OCI-LY1 (cell line): ENCODE measurements at regions not wholly inside any gene's neighbourhood (a gene's known extent, or its start where the extent isn't known, plus 50 kb on each side); places are given as distances from the start of the nearest gene placed in this dataset.

Experiments
- H2AFZ ChIP-seq: fragments of 200-600 bp; sonication (generic), shearing (Covaris generic); 2 replicates; pipeline ENCODE4 v1.6.0; 2014; ENCODE audit warnings: antibody characterized with exemption, mild to moderate bottlenecking, low read length
- H3F3A ChIP-seq: fragments of 200-600 bp; sonication (generic), shearing (Covaris generic); 2 replicates; pipeline ENCODE4 v1.6.0; 2014; ENCODE audit warnings: mild to moderate bottlenecking, antibody characterized with exemption, low read length, moderate library complexity; ENCODE audit not compliant: insufficient read depth
- H3K27ac ChIP-seq: fragments of 200-600 bp; sonication (generic); 2 replicates; pipeline ENCODE4 v1.5.1; 2014; ENCODE audit warnings: low read length, mixed run types, mild to moderate bottlenecking, low read depth; ENCODE audit not compliant: poor library complexity, severe bottlenecking
- H3K27me3 ChIP-seq: fragments of 200-600 bp; sonication (generic); 2 replicates; pipeline ENCODE4 v1.6.0; 2014; ENCODE audit warnings: antibody characterized with exemption, mild to moderate bottlenecking, low read length, moderate library complexity; ENCODE audit not compliant: insufficient read depth
- H3K36me3 ChIP-seq: fragments of 200-600 bp; sonication (generic); 2 replicates; pipeline ENCODE4 v1.6.1; 2014; ENCODE audit warnings: mild to moderate bottlenecking, antibody characterized with exemption, low read length, moderate library complexity, mixed read lengths; ENCODE audit not compliant: insufficient read depth
- H3K4me1 ChIP-seq: fragments of 200-600 bp; sonication (generic); 2 replicates; pipeline ENCODE4 v1.5.1; 2014; ENCODE audit warnings: mild to moderate bottlenecking, low read length, moderate library complexity; ENCODE audit not compliant: insufficient read depth, severe bottlenecking
- H3K4me2 ChIP-seq: fragments of 200-600 bp; sonication (generic), shearing (Covaris generic); 2 replicates; pipeline ENCODE4 v1.6.1; 2014; ENCODE audit warnings: low read length
- H3K4me3 ChIP-seq: fragments of 200-600 bp; sonication (generic); 2 replicates; pipeline ENCODE4 v1.5.1; 2014; ENCODE audit warnings: low read length, low read depth, mild to moderate bottlenecking, mixed read lengths; ENCODE audit not compliant: poor library complexity, severe bottlenecking
- H3K79me2 ChIP-seq: fragments of 200-600 bp; shearing (Covaris generic); 2 replicates; pipeline ENCODE4 v1.6.1; 2016; ENCODE audit warnings: mixed run types, low read length, mixed read lengths; ENCODE audit not compliant: insufficient read depth
- H3K9ac ChIP-seq: fragments of 200-600 bp; sonication (generic), shearing (Covaris generic); 2 replicates; pipeline ENCODE4 v1.6.1; 2014; ENCODE audit warnings: mild to moderate bottlenecking, low read length, mixed read lengths
- H3K9me2 ChIP-seq: fragments of 200-600 bp; sonication (generic), shearing (Covaris generic); 2 replicates; pipeline ENCODE4 v1.6.1; 2014; ENCODE audit warnings: low read depth, mild to moderate bottlenecking, low read length, mixed read lengths
- H3K9me3 ChIP-seq: fragments of 200-600 bp; shearing (Covaris generic); 2 replicates; pipeline ENCODE4 v1.6.1; 2014; ENCODE audit warnings: low read length, mixed read lengths
- H4K20me1 ChIP-seq: fragments of 200-600 bp; sonication (generic), shearing (Covaris generic); 2 replicates; pipeline ENCODE4 v1.6.0; 2016; ENCODE audit warnings: mild to moderate bottlenecking, low read length; ENCODE audit not compliant: insufficient read depth
- EZH2 ChIP-seq: fragments of 200-600 bp; sonication (generic), shearing (Covaris generic); IDR thresholded peaks from 2 replicates; pipeline ENCODE4 v1.8.0; 2017; ENCODE audit warnings: borderline replicate concordance, mixed run types, mild to moderate bottlenecking, antibody characterized with exemption, low read length, moderate library complexity, mixed read lengths
- TF ChIP-seq, protein P1 (sequence below): fragments of 200-600 bp; sonication (generic), shearing (Covaris generic); IDR thresholded peaks from 2 replicates; pipeline ENCODE4 v1.5.1; 2017; ENCODE audit warnings: mild to moderate bottlenecking, antibody characterized with exemption, low read length, moderate library complexity, mixed read lengths

DNA sequence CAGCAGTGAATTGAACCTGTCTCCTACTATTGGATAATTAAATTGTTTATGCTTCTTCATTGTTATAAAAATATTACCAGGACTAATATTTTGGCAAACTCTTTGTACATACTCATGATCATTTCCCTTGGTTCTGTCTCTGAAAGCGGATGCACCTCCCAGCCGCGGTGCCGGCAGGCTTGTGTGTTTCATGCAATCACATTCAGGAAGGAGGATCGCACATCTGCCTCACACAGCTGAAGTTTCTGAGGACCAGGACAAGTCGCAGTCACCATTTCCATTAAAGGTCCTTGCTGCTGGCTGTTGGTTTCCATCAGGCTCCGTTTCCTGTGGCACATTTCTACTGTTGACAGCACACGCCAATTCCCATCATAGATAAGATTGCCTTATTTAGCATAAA is 117.8 kb upstream of the SHH start:
- no peaks in the 10 kb centered on the region for H3K36me3 ChIP-seq
- H3K9me3 ChIP-seq = no peaks in the 10 kb centered on the region
- no peak overlapping the region for H3K4me2 ChIP-seq
- H4K20me1 ChIP-seq = no peaks in the 10 kb centered on the region
- no peaks in the 10 kb centered on the region for H3K4me1 ChIP-seq
- no peak overlapping the region for H3K4me3 ChIP-seq
- H3K27ac ChIP-seq = no peak overlapping the region
- TF ChIP-seq, protein P1, sequence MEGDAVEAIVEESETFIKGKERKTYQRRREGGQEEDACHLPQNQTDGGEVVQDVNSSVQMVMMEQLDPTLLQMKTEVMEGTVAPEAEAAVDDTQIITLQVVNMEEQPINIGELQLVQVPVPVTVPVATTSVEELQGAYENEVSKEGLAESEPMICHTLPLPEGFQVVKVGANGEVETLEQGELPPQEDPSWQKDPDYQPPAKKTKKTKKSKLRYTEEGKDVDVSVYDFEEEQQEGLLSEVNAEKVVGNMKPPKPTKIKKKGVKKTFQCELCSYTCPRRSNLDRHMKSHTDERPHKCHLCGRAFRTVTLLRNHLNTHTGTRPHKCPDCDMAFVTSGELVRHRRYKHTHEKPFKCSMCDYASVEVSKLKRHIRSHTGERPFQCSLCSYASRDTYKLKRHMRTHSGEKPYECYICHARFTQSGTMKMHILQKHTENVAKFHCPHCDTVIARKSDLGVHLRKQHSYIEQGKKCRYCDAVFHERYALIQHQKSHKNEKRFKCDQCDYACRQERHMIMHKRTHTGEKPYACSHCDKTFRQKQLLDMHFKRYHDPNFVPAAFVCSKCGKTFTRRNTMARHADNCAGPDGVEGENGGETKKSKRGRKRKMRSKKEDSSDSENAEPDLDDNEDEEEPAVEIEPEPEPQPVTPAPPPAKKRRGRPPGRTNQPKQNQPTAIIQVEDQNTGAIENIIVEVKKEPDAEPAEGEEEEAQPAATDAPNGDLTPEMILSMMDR = no peak
- no peak for TF ChIP-seq EZH2
- H3K9me2 ChIP-seq = no peaks in the 10 kb centered on the region
- H3K27me3 ChIP-seq = no peaks in the 10 kb centered on the region; the same call in 1 of the 2 replicates
- no peaks in the 10 kb centered on the region for H3K79me2 ChIP-seq
- no peak overlapping the region for H3K9ac ChIP-seq
- no peaks in the 10 kb centered on the region for H3F3A ChIP-seq
- H2AFZ ChIP-seq = no peak overlapping the region

DNA sequence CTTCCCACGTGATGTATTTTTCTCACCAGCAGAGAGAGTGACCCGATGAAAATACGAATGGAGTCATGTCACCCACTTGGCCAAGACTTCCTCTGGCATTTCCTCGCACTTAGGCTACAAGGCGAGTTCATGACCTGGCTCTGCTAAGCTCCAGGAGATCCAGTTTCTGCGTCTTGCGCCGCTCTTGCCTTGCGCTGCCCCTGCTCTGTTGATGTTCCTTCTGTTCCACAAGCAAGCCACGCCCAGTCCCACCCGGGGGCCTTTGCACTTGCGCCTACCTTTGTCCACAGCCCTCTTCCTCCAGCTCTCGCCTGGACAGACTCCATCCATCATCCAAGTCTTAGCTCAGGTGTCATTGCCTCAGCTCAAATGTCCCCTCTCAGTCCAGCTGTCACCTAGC is 116.3 kb upstream of the SHH start:
- Histone ChIP-seq H3K9me2 (no peaks in the 10 kb centered on the region), H3K9me3 (no peaks in the 10 kb centered on the region), H3K36me3 (no peaks in the 10 kb centered on the region), H3F3A (no peaks in the 10 kb centered on the region), H3K4me1 (no peaks in the 10 kb centered on the region), H3K9ac (no peak overlapping the region), H3K4me2 (no peak overlapping the region), H3K79me2 (no peaks in the 10 kb centered on the region), H3K27me3 (no peaks in the 10 kb centered on the region; the same call in 1 of the 2 replicates), H3K27ac (no peak overlapping the region), H4K20me1 (no peaks in the 10 kb centered on the region), H3K4me3 (no peak overlapping the region), H2AFZ (no peak overlapping the region)
- no peak for TF ChIP-seq EZH2

DNA sequence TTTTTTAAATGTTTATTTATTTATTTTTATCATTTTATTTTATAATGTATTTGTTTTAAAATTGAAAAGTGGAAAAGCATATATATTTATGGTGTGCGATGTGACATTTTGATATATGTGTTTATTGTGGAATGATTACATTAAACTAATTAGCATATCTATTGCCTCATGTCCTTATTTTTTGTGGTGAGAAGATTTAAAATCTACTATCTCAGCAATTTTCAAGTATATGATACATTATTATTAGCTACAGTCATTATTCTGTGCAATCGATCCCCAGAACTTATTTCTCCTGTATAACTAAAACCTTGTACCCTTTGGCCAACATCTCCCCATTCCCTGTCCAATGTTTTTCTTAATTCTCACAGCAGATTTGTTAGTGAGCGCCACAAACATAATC is 115.6 kb upstream of the SHH start:
- no peaks in the 10 kb centered on the region for H3K9me2 ChIP-seq
- no peaks in the 10 kb centered on the region for H3K9me3 ChIP-seq
- no peak for TF ChIP-seq EZH2
- TF ChIP-seq, protein P1 = no peak
- no peaks in the 10 kb centered on the region for H3K79me2 ChIP-seq
- no peak overlapping the region for H2AFZ ChIP-seq
- H3K9ac ChIP-seq = no peak overlapping the region
- H3K27me3 ChIP-seq = no peaks in the 10 kb centered on the region; the same call in 1 of the 2 replicates
- H3F3A ChIP-seq = no peaks in the 10 kb centered on the region
- no peaks in the 10 kb centered on the region for H3K36me3 ChIP-seq
- H3K4me1 ChIP-seq = no peaks in the 10 kb centered on the region
- no peaks in the 10 kb centered on the region for H4K20me1 ChIP-seq
- H3K4me3 ChIP-seq = no peak overlapping the region
- H3K27ac ChIP-seq = no peak overlapping the region
- H3K4me2 ChIP-seq = no peak overlapping the region

DNA sequence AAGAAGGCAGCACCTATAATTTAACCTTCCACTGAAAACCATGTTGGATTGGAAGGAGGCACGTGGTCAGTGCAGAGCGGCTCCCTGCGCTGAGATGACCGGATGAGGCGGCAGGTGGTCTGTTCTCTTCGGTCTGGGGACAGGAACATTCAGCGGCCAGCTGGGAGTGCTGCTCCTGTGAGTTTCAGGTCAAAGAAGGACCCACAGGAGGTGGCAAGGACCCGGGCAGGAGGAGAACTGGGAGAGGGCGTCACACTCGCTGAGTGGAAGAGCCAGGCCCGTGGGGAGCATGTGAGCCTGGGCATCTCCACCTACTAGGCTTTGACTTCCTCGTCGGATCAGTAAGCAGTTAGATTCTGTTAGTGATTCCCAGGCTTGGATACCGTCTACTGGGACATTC is 113.4 kb upstream of the SHH start:
- Histone ChIP-seq H3K27ac (no peak overlapping the region), H3K4me3 (no peak overlapping the region), H3F3A (no peaks in the 10 kb centered on the region), H3K4me2 (no peak overlapping the region), H3K79me2 (no peaks in the 10 kb centered on the region), H2AFZ (no peak overlapping the region), H4K20me1 (no peaks in the 10 kb centered on the region), H3K9ac (no peak overlapping the region), H3K4me1 (no peaks in the 10 kb centered on the region), H3K36me3 (no peaks in the 10 kb centered on the region), H3K9me3 (no peaks in the 10 kb centered on the region), H3K27me3 (no peaks in the 10 kb centered on the region; the same call in 1 of the 2 replicates), H3K9me2 (no peaks in the 10 kb centered on the region)
- no peak for TF ChIP-seq EZH2
- TF ChIP-seq, protein P1 = no peak
